Left kidney (tissue), 1 donor: ENCODE measurements at regions not wholly inside any gene's neighbourhood (a gene's known extent, or its start where the extent isn't known, plus 50 kb on each side); places are given as distances from the start of the nearest gene placed in this dataset.
"Not testable (repeated sequence)": the region's sequence is repeated elsewhere in the genome, so short reads cannot be mapped to it uniquely, and the experiment has no call there.

ENCODE experiments used
- DNase-seq: peaks from one replicate; pipeline ENCODE4 v3.0.0-alpha.2; 2013

DNA sequence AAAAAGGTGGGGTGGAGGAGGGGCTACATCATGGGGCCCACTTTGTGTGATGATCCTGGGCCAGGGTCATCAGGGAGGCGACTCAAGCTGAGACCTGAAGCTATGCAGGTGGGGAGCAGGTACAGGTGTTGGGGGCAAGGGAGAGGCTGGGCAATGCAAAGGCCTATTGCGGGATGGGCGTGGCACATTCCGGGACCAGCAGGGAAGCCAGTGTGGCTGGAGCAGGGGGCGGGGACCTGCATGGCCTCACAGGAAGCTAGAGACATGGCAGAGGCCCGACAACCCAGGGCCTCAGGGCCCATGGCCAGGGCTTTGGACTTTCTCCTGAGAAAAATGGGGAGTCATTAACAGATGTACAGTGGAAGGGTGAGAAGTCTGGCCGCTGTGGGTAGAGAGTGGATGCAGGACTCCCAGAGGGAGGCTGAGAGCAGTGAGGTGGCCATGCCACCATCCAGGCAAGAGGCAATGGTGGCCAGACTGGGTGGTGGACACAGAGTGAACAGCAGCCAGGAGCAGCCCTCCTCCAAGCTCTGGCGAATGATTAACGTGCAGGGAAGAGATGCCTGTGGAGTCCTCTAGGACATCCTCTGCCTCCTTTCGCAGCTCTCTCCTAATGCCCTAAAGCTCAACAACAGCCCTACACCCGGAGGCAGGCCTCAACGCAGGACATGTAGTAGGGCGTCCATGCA, 122.6 kb upstream of the ATP2B2 start:
- DNase-seq: no peak

DNA sequence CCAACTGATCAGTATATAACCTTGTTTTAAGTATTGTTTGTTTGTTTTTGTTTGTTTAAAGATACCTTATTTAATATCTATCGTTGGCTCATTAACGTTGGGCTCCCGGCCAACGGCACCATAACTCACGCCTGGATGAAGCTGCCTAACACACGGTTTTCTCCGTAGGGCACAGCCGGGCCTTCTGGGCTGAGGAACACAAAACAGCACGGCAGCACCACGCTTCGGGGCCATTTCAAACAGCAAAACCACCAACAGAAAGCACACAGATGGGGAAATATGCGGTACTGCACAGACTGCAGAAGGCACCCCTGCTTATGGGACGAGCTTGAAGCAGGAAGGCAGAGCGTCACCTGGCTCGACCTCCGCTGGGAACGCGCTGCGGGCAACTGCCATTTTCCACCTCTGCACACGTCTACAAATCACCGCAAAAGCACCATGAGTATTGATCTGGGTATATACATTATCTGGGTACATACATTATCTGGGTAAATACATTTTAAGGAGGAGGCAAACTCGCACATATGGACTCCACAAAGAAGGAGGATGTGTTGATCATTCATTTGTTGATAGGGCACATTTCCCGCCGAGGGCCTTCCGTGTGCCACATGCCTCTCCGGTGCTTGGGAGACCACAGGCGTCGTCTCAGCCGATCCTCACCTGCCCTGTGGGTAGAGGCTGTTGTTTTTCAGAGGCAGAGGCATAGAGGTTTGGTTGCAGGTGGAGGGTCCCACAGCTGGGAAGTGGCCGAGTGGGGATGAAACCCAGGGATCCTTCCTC, 123.7 kb upstream of the ATP2B2 start:
- DNase-seq: no peak

DNA sequence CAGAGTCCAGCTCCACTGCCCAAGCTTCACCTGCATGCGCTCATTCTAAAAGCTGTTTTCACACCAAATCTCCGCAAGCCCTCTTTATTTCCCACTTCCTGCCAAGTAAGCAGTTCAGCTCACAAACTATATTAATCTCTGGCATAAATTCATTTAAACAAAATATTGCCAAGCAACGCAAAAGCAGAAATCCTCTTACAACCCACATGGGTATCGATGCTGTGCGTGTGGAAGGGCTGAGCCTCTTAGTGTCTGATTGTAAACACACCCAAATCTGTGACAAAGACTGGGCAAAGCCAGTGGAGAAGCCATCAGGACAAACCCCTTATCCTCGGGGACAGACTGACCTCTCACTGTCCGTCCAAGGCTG, 124.3 kb upstream of the ATP2B2 start:
- no peak for DNase-seq

DNA sequence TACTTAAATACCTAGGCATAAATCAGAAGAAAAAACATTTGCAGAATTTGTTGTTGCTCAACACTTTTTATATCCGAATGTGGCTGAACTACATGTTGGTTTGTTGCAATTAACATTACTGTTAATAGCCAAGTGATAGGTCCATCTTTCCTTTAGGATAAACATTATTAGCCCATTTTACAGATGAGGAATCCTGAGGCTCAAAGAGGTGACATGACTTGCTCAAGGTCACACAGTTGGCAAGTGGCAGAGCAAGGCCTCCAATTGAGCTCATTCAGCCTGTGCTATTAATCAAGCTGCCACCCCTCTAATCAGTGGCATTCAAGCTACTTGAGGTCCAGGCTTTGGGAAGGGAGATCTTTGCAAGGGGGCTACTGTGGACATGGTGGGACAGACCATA, 125.8 kb upstream of the ATP2B2 start:
- no peak for DNase-seq

DNA sequence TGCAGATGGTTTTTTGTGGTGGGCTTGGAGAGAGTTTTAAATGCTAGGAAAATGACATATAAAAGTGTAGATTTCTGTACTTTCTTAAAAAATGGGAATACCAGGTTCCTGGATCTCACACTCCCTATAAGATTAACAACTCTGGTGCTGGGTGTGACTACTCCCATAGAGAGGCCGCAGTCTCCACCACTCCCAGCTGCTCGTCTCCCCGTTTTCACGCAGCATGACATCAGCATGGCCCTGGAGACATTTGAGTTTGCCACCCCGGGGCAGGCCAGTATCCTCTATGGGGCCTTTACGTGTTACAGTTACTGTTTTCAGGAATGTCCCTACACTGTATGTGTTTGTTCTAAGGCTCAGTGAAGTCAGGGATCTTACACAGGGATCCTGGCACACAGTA, 126.7 kb upstream of the ATP2B2 start:
- no peak for DNase-seq

DNA sequence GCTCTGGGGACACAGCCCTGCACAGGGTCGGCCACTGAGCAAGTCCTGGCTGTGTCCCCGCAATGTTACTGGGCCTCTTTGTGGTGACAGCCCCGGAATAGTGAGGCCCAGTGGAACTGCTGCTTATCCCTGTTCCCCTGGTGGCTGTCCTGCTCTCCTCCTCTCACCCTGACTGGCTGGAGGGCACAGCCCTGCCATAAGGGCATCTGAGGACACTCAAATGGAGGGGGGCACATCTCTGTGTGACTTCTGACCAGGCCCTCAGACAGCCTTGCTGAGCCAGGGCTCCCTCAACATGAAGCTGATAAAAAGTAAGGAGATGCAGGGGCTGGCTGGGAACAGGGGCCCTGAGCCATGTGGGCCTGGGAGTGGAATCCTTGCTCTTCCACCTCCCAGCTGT, 127.4 kb upstream of the ATP2B2 start:
- DNase-seq: no peak

DNA sequence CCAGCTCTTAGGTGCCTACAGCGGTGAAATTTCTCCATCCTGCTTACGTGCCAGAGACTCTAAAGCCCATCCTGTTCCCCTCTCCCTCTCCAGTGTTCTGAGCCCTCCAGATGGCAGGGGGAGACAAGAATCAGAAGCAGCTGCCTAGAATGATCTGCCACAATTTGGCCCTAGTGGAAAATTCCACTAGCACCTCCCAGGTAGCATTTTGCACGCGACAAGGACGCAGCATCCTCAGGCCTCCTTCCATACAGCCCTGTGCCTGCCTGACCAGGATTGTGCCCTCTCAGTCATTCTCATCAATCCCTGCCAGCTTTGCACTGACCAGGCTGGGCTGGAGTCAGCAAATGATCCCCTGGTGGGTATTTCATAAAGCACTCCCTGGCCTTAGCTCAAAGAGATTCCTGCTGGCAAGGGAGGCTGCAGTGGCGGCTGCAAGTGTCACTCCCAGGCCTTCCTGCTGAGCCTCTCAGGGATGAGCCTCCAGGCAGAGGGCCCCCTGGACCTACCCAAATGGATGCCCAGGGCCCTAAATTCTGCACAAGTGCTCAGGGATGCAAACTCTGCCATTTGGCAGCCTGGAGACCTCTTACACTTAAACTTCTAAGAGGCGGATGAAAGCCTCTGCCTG, 130.2 kb upstream of the ATP2B2 start:
- no peak for DNase-seq

DNA sequence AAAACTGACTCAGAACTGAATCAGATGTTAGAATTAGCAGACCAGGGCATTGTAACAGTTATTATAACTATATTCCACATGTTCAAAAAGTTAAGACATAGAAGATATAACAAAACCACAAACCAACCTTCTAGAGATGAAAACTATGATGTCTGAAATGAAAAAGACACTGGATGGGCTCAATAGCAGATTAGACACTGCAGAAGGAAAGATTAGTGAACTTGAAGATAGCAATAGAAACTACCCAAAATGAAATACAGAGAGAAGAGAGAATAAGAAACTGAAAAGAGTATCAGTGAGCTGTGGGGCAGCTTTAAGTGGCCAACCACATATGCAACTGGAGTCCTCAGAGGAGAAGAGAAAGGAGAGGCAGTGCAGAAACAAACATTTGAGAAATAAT, 132.0 kb upstream of the ATP2B2 start:
- DNase-seq: no peak

DNA sequence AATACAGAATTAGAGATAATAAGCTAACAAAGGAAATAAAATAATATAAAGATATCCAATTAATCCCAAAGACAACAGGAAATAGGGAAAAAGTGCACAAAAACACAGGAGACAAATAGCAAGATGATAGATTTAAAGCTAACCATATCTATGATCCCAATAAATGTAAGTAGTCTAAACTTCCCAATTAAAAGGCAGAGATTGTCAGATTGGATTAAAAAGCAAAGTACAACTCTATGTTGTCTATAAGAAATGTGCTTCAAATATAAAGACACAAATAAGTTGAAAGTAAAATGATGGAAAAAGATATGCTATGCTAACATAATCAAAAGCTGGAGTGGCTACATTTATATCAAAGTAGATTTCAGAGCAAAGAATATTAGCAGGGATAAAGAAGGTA, 133.1 kb upstream of the ATP2B2 start:
- DNase-seq: no peak

DNA sequence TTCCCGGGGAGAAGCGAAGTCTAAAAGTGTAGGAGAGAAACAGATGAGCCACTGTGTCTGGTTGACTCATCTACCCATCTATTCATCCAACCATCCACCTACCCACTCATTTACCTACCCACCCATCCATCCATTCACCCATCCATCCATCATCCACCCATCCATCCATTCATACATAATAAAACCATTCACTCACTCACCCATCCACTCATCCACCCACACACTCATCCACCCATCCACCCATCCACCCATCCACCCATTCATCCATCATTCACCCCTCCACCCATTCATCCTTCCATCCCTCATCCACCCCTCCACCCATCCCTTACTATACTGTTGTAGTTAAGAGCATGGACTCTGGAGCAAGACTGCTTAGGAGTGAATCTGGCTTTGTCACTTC, 136.4 kb upstream of the ATP2B2 start:
- no peak for DNase-seq

DNA sequence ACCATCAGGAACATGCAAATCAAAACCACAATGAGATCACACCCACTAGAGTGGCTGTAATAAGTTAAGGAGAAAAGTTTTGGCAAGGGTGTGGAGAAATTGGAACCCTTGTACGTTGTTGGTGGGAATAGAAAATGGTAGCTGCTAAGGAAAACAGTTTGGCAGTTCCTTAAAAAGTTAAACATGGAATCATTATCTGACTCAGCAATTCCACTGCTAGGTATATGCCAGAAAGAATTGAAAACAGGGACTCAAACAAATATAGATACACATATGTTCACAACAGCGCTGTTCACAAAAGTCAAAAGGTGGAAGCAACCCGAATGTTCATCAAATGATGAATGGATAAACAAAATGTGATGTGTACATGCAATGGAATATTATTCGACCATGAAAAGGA, 138.8 kb upstream of the ATP2B2 start:
- no peak for DNase-seq

DNA sequence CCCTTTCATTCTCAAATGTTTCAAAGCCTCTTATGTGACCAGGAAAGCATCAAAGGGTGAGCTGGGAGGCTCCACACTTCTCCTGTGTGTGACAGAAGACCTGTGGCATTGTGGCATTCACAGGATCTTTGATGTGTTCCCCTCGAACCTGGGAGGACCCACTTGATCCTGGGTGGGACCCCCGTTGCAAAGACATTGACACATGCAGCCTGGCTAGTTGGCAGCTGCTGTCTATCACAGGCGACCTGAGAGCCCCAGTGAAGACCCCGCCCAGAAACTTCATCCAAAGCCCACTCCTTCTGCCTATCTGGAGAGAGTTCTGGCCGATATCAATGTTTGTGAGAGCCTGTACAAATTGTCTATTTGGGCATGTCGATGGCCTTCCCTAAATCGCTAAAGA, 140.4 kb upstream of the ATP2B2 start:
- DNase-seq: no peak

DNA sequence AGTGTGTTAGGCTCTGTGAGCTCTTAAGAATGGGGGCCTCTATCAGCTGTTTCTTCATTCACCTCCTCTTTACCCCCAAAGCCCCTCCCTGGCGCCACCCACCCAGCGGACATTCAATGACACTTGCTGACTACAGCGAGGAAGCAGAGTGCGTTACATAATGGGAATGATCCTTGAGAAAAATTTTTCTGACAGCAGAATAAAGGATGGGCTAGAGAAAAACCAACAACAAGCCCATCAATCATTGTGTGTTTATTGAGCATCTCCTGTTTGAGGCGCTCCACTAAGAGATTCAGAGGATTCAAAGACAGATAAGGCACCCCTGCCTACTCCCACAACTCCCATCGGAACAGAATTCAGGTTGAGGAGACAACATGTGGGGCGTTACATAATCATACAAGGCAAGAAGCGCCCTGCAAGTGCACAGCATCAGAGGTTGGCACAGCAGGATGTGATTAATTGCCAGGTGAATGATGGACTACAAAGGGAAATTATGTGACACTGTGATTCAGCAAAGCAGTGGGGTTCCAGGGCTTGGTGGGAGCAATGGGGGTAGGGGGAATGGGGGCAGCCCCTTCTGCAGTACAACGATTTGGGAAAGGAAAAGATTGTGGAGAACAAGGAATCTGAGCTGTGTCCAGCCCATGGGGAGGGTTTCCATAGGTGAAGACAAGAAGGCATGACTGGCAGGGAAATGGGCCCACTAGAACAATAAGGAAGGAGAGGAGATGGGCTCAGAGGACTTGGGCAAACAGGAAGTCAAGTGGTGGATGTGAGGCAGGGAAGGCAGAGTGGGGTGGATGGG, 141.3 kb upstream of the ATP2B2 start:
- DNase-seq: no peak

DNA sequence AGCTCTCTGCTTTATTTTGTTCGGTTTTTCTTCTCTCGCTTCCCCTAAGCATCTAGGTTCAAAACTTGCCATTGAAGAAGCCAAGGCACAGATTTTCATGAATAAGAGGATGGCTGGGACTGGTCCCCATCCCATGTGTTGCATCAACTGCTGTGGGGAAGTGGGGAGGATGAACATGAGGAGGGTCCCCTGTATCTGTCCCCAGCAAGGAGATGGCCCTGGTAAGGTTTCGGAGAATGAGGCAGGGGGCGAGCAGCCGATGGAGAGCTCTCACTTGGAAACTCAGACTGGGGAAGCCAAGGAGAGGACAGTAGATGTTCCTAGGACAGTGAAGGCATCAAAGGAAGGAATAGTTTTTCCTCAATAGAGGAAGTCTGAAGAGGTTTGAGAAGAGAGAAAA, 142.0 kb upstream of the ATP2B2 start:
- DNase-seq: no peak

DNA sequence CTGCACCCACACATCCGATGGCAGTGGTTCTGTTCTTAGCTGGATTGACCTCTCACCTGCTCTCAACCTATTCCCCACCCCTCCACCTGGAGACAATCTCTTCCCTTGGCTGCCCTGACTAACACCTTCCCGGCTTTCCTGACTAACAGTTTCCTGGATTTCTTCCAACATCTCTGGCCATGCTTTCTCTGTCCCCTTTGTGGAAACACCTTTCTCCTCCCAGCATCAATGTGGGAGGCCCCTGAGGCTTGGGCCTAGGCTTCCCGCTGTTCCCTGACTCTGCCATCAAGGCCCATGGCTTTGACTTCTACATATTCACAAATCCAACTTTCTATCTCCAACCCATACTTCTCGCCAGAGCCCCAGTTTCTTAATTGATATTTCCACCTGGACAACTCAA, 142.8 kb upstream of the ATP2B2 start:
- DNase-seq: no peak

DNA sequence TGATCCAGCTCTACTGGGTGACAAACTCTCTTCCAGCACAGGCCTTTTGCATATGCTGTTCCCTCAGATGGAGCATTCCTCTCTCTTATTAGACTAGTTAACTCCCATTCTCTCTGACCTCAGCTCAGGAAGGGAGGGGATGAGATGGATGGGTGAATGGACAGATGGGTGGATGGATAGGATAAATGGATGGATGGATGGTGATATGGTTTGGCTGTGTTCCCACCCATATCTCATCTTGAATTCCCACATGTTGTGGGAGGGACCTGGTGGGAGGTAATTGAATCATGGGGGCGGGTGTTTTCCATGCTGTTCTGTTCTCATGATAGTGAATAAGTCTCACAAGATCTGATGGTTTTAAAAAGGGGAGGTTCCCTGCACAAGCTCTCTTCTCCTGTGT, 144.1 kb upstream of the ATP2B2 start:
- not testable (repeated sequence) for DNase-seq

DNA sequence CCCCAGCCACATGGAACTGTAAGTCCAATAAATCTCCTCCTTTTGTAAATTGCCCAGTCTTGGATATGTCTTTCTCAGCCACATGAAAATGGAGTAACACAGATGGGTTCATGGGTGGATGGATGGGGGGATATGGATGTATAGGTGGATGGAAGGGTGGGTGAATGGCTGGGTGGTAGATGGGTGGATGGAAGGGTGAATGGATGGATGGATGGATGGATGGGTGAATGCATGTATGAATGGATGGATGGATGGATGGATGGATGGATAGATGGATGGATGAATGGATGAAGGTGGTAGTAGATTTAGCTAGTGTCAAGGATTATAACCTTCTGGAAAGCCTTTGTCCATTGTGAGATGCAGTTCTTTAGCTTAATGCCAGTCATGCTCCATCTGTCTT, 146.1 kb upstream of the ATP2B2 start:
- no peak for DNase-seq

DNA sequence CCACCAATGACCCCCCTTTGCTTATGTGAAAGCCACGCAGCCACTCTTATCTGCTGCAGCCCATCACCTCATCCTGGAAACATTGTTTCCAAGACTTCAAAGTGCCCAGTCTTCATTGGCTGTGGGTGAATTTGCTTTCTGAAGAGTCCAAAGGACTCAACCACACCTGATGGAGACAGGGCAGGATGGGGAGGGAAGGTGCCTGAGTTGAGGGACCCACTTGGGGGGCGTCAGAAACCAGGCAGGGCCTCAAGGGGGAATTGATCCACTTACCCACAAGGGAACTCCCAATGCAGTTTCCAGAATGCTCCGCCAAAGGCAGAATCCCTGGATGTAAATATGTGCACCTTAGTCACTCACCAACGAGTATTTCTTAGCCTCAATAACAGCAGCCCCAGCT, 147.9 kb upstream of the ATP2B2 start:
- no peak for DNase-seq

DNA sequence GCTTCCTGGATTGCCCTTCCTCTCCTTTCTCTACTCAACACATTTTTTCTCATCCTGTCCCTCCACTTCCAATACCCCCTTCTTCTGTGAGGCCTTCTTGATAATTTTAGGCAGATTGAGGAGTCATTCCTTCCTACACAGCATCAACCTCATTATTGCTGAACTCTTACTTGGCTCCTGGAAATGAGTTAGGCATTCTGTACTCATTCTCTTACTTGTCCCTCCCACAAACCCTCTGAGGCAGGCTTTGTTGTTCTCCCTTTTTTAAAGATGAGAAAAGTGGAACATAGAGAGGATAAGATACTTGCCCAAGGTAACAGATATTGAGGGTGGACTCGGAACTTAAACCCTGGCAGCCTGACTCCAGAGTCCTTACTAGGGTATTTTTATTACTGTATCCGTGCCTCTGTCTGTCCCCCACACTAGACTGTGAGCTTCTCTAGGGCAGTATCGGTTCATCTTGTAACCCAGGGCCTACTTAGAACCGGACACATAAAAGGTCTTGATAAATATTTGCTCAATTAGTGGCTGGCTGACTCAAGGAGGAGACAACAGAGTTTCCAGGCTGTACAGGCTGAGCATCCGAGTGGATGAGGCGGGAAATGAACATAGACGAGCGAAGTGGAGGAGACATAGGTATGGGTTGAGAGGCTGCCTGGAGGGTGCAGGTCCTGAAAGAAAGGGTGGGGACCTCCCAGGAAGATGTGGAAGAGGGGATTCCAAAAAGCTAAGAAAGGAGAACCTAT, 148.7 kb upstream of the ATP2B2 start:
- no peak for DNase-seq

DNA sequence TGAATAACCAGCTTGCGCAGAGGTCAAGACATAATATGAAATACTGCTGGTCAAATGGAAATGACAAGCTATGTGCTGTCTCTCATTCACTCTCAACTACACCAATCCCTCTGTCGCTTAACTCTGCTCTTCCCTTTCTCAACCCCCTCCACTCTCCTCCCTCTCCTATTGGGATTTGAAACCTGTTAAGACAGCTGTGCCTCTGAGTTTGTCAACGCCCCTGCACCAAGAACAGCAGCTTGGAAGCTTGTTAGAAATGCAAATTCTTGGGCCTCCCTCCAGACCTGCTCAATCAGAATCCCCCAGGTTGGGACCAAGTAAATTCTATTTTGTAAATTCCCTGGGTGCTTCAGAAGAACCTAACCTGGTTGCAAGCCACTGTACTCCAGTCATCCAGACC, 149.7 kb upstream of the ATP2B2 start:
- DNase-seq: no peak

DNA sequence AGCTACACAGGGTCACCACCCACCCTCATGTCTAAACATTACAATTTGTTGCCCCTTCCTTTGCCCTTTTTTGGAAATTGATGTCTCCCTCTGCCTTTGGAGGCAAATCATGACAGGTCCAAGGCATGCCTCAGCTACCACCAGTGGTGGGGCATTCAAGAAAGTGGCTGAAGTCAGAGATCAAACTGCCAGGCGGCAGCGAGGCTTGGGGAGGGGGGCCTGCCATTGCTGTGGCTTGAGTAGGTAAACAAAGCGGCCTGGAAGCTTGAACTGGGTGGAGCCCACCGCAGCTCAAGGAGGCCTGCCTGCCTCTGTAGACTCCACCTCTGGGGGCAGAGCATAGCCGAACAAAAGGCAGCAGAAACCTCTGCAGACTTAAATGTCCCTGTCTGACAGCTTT, 152.0 kb upstream of the ATP2B2 start:
- DNase-seq: not testable (repeated sequence)

DNA sequence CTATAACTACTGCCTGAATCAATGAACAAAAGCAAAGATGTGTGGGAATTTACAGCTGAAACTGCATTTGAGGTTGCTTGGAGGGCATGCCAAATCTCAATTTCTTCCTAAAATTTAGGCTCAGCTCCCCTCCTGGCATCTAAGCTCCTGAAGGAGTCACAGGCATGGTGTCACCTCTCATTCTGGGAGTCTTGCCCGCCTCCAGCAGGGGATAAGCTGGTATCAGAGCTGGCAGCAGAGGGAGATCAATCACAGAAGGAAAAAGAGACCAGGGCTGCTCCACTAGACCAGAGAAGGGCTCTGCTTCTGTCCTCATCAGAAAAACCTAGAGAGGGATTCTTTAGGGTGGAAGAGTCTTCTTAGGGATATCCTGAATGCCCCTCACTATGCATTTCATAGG, 150.4 kb upstream of the SLC6A11 start:
- no peak for DNase-seq
